BJ (cell line): ENCODE measurements at regions not wholly inside any gene's neighbourhood (a gene's known extent, or its start where the extent isn't known, plus 50 kb on each side); places are given as distances from the start of the nearest gene placed in this dataset.

Experiments used
- CTCF ChIA-PET: fragments of 350-600 bp; formaldehyde crosslinking; extraction: SDS; loops from one replicate; lab custom pipeline; 2021; ENCODE audit warnings: antibody characterized with exemption, inconsistent platforms; lab: Yijun Ruan, JAX
- POLR2A ChIA-PET: fragments of 300-600 bp; sonication (Branson Sonifier 250); formaldehyde crosslinking; extraction: SDS; loops from one replicate; lab custom pipeline; 2021; ENCODE audit warnings: antibody characterized with exemption; lab: Charles Lee
- DNase-seq: peaks from one replicate; pipeline ENCODE4 v3.0.0-alpha.2; 2011; ENCODE audit warnings: low read depth
- H3K27me3 ChIP-seq: 2 replicates; pipeline ENCODE4 v1.6.0; 2011; ENCODE audit warnings: low read length; ENCODE audit not compliant: control insufficient read depth, insufficient read depth
- H3K36me3 ChIP-seq: 2 replicates; pipeline ENCODE4 v1.5.1; 2011; ENCODE audit warnings: low read length; ENCODE audit not compliant: control insufficient read depth, insufficient read depth
- H3K4me3 ChIP-seq: 2 replicates; pipeline ENCODE4 v1.5.1; 2011; ENCODE audit warnings: low read depth, mild to moderate bottlenecking, control low read depth, low read length
- CTCF ChIP-seq: IDR thresholded peaks from 2 replicates; pipeline ENCODE4 v1.5.1; 2011; ENCODE audit warnings: low read depth, mild to moderate bottlenecking, control low read depth, inconsistent platforms, low read length, moderate library complexity; ENCODE audit not compliant: insufficient read depth

- ChIA-PET CTCF (interaction anchor here (1.3 kb wide), 1 partner anchor 37 kb away, joined by 3 read pairs; no protein-coding TSS in a partner anchor), POLR2A (no interaction called here)
- Histone ChIP-seq H3K27me3 (no peaks in the 10 kb centered on the region), H3K36me3 (no peaks in the 10 kb centered on the region), H3K4me3 (no peak overlapping the region)
- no peak for TF ChIP-seq CTCF
- DNase-seq, result no peak
Measured at GRCh38 chr6:100959280-100959679, 78.2 kb upstream of the ASCC3 start.

GRCh38 chr6:100962466-100962865, 81.3 kb upstream of the ASCC3 start:
- ChIA-PET CTCF (no interaction called here), POLR2A (no interaction called here)
- DNase-seq, result no peak

GRCh38 chr6:100965067-100965466, 83.9 kb upstream of the ASCC3 start:
- ChIA-PET CTCF (interaction anchor here (0.6 to 1.6 kb wide), 2 partner anchors 12 to 55 kb away, joined by 3 to 6 read pairs; no protein-coding TSS in a partner anchor), POLR2A (interaction anchor here (0.6 kb wide), 1 partner anchor 185 kb away, joined by 4 read pairs; no protein-coding TSS in a partner anchor)
- DNase-seq, result no peak
- no peak for TF ChIP-seq CTCF
- no peak overlapping the region for H3K4me3 ChIP-seq
- no peaks in the 10 kb centered on the region for H3K27me3 ChIP-seq
- H3K36me3 ChIP-seq, result no peaks in the 10 kb centered on the region

More at GRCh38 chr6:100962466-100962865, 81.3 kb upstream of the ASCC3 start:
- Histone ChIP-seq H3K4me3 (no peak overlapping the region), H3K36me3 (no peaks in the 10 kb centered on the region), H3K27me3 (no peaks in the 10 kb centered on the region)
- no peak for TF ChIP-seq CTCF

- no peak for TF ChIP-seq CTCF
- no peaks in the 10 kb centered on the region for H3K36me3 ChIP-seq
- POLR2A ChIA-PET, result no interaction called here
- no peak for DNase-seq
- no peaks in the 10 kb centered on the region for H3K27me3 ChIP-seq
- H3K4me3 ChIP-seq, result no peak overlapping the region
- CTCF ChIA-PET, result no interaction called here
Measured at GRCh38 chr6:100968949-100969348, 87.8 kb upstream of the ASCC3 start.

GRCh38 chr6:100979267-100979666, 98.1 kb upstream of the ASCC3 start:
- CTCF ChIA-PET, result no interaction called here
- no peak for TF ChIP-seq CTCF
- H3K4me3 ChIP-seq, result no peak overlapping the region
- H3K27me3 ChIP-seq, result no peaks in the 10 kb centered on the region
- no peaks in the 10 kb centered on the region for H3K36me3 ChIP-seq
- POLR2A ChIA-PET, result no interaction called here
- no peak for DNase-seq
